GM21723 (cell line): ENCODE measurements at regions not wholly inside any gene's neighbourhood (a gene's known extent, or its start where the extent isn't known, plus 50 kb on each side); places are given as distances from the start of the nearest gene placed in this dataset.
"Not testable (repeated sequence)": the region's sequence is repeated elsewhere in the genome, so short reads cannot be mapped to it uniquely, and the experiment has no call there.

Experiments used
- ATAC-seq: cut with Tn5 transposase; IDR thresholded peaks from one replicate; pipeline ENCODE4 v1.9.1; 2021; ENCODE audit warnings: mild to moderate bottlenecking, moderate library complexity; ENCODE audit not compliant: unreplicated experiment

- not testable (repeated sequence) for ATAC-seq
Observed at GRCh38 chr10:23934023-23934422, 274.9 kb upstream of the KIAA1217 start.

- no peak for ATAC-seq
Observed at GRCh38 chr10:23945845-23946244, 263.1 kb upstream of the KIAA1217 start.

GRCh38 chr10:23951841-23952240 lies 257.1 kb upstream of the KIAA1217 start:
- ATAC-seq = no peak

GRCh38 chr10:23955456-23956225 lies 253.3 kb upstream of the KIAA1217 start:
- no peak for ATAC-seq

GRCh38 chr10:23965123-23965522 lies 243.8 kb upstream of the KIAA1217 start:
- ATAC-seq = no peak

GRCh38 chr10:23965880-23966279 lies 243.1 kb upstream of the KIAA1217 start:
- no peak for ATAC-seq

GRCh38 chr10:23966504-23967051 lies 242.4 kb upstream of the KIAA1217 start:
- no peak for ATAC-seq

- no peak for ATAC-seq
Observed at GRCh38 chr10:23968301-23968700, 240.6 kb upstream of the KIAA1217 start.

GRCh38 chr10:23974746-23975272 lies 234.1 kb upstream of the KIAA1217 start:
- no peak for ATAC-seq

GRCh38 chr10:23975431-23975830 lies 233.5 kb upstream of the KIAA1217 start:
- ATAC-seq = no peak

- no peak for ATAC-seq
Observed at GRCh38 chr10:23976275-23976674, 232.7 kb upstream of the KIAA1217 start.

- ATAC-seq = no peak
Observed at GRCh38 chr10:23978317-23978716, 230.6 kb upstream of the KIAA1217 start.

GRCh38 chr10:23980094-23980493 lies 228.8 kb upstream of the KIAA1217 start:
- no peak for ATAC-seq

- ATAC-seq = no peak
Observed at GRCh38 chr10:23981520-23982309, 227.2 kb upstream of the KIAA1217 start.

- not testable (repeated sequence) for ATAC-seq
Observed at GRCh38 chr10:23984405-23984804, 224.5 kb upstream of the KIAA1217 start.

- no peak for ATAC-seq
Observed at GRCh38 chr10:23988006-23988405, 220.9 kb upstream of the KIAA1217 start.

GRCh38 chr10:23994459-23995046 lies 214.4 kb upstream of the KIAA1217 start:
- ATAC-seq = no peak

GRCh38 chr10:23999445-23999844 lies 209.5 kb upstream of the KIAA1217 start:
- ATAC-seq = no peak

GRCh38 chr10:24000271-24000813 lies 208.6 kb upstream of the KIAA1217 start:
- ATAC-seq = no peak

GRCh38 chr10:24006741-24007140 lies 202.2 kb upstream of the KIAA1217 start:
- ATAC-seq = no peak

GRCh38 chr10:24007359-24007758 lies 201.6 kb upstream of the KIAA1217 start:
- no peak for ATAC-seq
